Activated T-helper 2 cell treated with anti-CD3 and anti-CD28 coated beads, Interferon-gamma antibody, Interleukin-2, Interleukin-4, amounts not matched to agents 10 μg/mL and 5 μg/mL and 100 μg/mL, durations not matched to agents 14 hours and 24 hours and 36 hours (primary cell): ENCODE measurements at regions not wholly inside any gene's neighbourhood (a gene's known extent, or its start where the extent isn't known, plus 50 kb on each side); places are given as distances from the start of the nearest gene placed in this dataset.

Experiments
- DNase-seq: peaks from one replicate; pipeline ENCODE4 v3.0.0; 2021; ENCODE audit warnings: low spot score
- H3K27ac Mint-ChIP-seq: one replicate; pipeline ENCODE4 v1.8.0; 2021; ENCODE audit warnings: mixed read lengths
- H3K27me3 Mint-ChIP-seq: one replicate; pipeline ENCODE4 v1.8.0; 2021; ENCODE audit warnings: low read depth, mixed read lengths
- H3K36me3 Mint-ChIP-seq: one replicate; pipeline ENCODE4 v1.8.0; 2021; ENCODE audit warnings: low read depth, mixed read lengths
- H3K4me1 Mint-ChIP-seq: one replicate; pipeline ENCODE4 v1.8.0; 2021; ENCODE audit warnings: low read depth, mixed read lengths
- H3K4me3 Mint-ChIP-seq: one replicate; pipeline ENCODE4 v1.8.0; 2021; ENCODE audit warnings: low read depth, mild to moderate bottlenecking, moderate library complexity, mixed read lengths
- H3K9me3 Mint-ChIP-seq: one replicate; pipeline ENCODE4 v1.8.0; 2021; ENCODE audit warnings: mixed read lengths
- intact Hi-C: fragments of 100-400 bp; cut with micrococcal nuclease; formaldehyde crosslinking; loops from one replicate; pipeline ENCODE4 v1.15.1; 2023

GRCh38 chr11:8330404-8330803 lies 66.7 kb upstream of the LMO1 start:
- no peaks in the 10 kb centered on the region for H3K4me1 Mint-ChIP-seq
- no peak overlapping the region for H3K27ac Mint-ChIP-seq
- no peaks in the 10 kb centered on the region for H3K36me3 Mint-ChIP-seq
- DNase-seq = no peak
- H3K9me3 Mint-ChIP-seq = no peaks in the 10 kb centered on the region
- H3K27me3 Mint-ChIP-seq = no peaks in the 10 kb centered on the region
- intact Hi-C loops = no loop called here
- no peak overlapping the region for H3K4me3 Mint-ChIP-seq

GRCh38 chr11:8329847-8330361 lies 66.2 kb upstream of the LMO1 start:
- no peaks in the 10 kb centered on the region for H3K27me3 Mint-ChIP-seq
- intact Hi-C loops = no loop called here
- no peaks in the 10 kb centered on the region for H3K36me3 Mint-ChIP-seq
- no peak overlapping the region for H3K4me3 Mint-ChIP-seq
- no peak for DNase-seq
- no peaks in the 10 kb centered on the region for H3K9me3 Mint-ChIP-seq
- no peak overlapping the region for H3K27ac Mint-ChIP-seq
- H3K4me1 Mint-ChIP-seq = no peaks in the 10 kb centered on the region

GRCh38 chr11:8329336-8329735 lies 65.7 kb upstream of the LMO1 start:
- H3K4me3 Mint-ChIP-seq = no peak overlapping the region
- no peaks in the 10 kb centered on the region for H3K27me3 Mint-ChIP-seq
- no peaks in the 10 kb centered on the region for H3K9me3 Mint-ChIP-seq
- intact Hi-C loops = no loop called here
- no peak overlapping the region for H3K27ac Mint-ChIP-seq
- H3K4me1 Mint-ChIP-seq = no peaks in the 10 kb centered on the region
- DNase-seq = no peak
- H3K36me3 Mint-ChIP-seq = no peaks in the 10 kb centered on the region

- intact Hi-C loops = no loop called here
- peak; percentile 39 for DNase-seq
- no peaks in the 10 kb centered on the region for H3K4me1 Mint-ChIP-seq
- H3K9me3 Mint-ChIP-seq = no peaks in the 10 kb centered on the region
- no peaks in the 10 kb centered on the region for H3K36me3 Mint-ChIP-seq
- no peaks in the 10 kb centered on the region for H3K27me3 Mint-ChIP-seq
- H3K4me3 Mint-ChIP-seq = no peak overlapping the region
- H3K27ac Mint-ChIP-seq = no peak overlapping the region
These were observed 65.2 kb upstream of the LMO1 start for GRCh38 chr11:8328848-8329330.

- intact Hi-C loops = no loop called here
- H3K4me3 Mint-ChIP-seq = no peak overlapping the region
- H3K27me3 Mint-ChIP-seq = no peaks in the 10 kb centered on the region
- H3K9me3 Mint-ChIP-seq = no peaks in the 10 kb centered on the region
- H3K36me3 Mint-ChIP-seq = no peaks in the 10 kb centered on the region
- no peak for DNase-seq
- no peaks in the 10 kb centered on the region for H3K4me1 Mint-ChIP-seq
- no peak overlapping the region for H3K27ac Mint-ChIP-seq
These were observed 64.6 kb upstream of the LMO1 start for GRCh38 chr11:8328231-8328794.

- Mint-ChIP-seq H3K36me3 (no peaks in the 10 kb centered on the region), H3K27me3 (no peaks in the 10 kb centered on the region), H3K4me1 (no peaks in the 10 kb centered on the region), H3K27ac (no peak overlapping the region), H3K4me3 (no peak overlapping the region), H3K9me3 (no peaks in the 10 kb centered on the region)
- no peak for DNase-seq
- intact Hi-C loops = no loop called here
These were observed 64.1 kb upstream of the LMO1 start for GRCh38 chr11:8327761-8328192.

GRCh38 chr11:8326337-8326736 lies 62.7 kb upstream of the LMO1 start:
- no peaks in the 10 kb centered on the region for H3K4me1 Mint-ChIP-seq
- H3K9me3 Mint-ChIP-seq = no peaks in the 10 kb centered on the region
- no peak overlapping the region for H3K27ac Mint-ChIP-seq
- no peaks in the 10 kb centered on the region for H3K36me3 Mint-ChIP-seq
- H3K4me3 Mint-ChIP-seq = no peak overlapping the region
- no peaks in the 10 kb centered on the region for H3K27me3 Mint-ChIP-seq
- intact Hi-C loops = no loop called here
- DNase-seq = no peak

- Mint-ChIP-seq H3K9me3 (no peaks in the 10 kb centered on the region), H3K27me3 (no peaks in the 10 kb centered on the region), H3K36me3 (no peaks in the 10 kb centered on the region), H3K4me1 (no peaks in the 10 kb centered on the region), H3K27ac (no peak overlapping the region), H3K4me3 (no peak overlapping the region)
- intact Hi-C loops = no loop called here
- no peak for DNase-seq
These were observed 62.1 kb upstream of the LMO1 start for GRCh38 chr11:8325591-8326304.

GRCh38 chr11:8323161-8323935 lies 59.7 kb upstream of the LMO1 start:
- intact Hi-C loops = no loop called here
- H3K4me3 Mint-ChIP-seq = no peak overlapping the region
- H3K4me1 Mint-ChIP-seq = no peaks in the 10 kb centered on the region
- DNase-seq = no peak
- no peak overlapping the region for H3K27ac Mint-ChIP-seq
- no peaks in the 10 kb centered on the region for H3K27me3 Mint-ChIP-seq
- H3K36me3 Mint-ChIP-seq = no peaks in the 10 kb centered on the region
- no peaks in the 10 kb centered on the region for H3K9me3 Mint-ChIP-seq

- Mint-ChIP-seq H3K27ac (no peak overlapping the region), H3K4me1 (no peaks in the 10 kb centered on the region), H3K36me3 (no peaks in the 10 kb centered on the region), H3K27me3 (no peaks in the 10 kb centered on the region), H3K4me3 (no peak overlapping the region), H3K9me3 (no peaks in the 10 kb centered on the region)
- DNase-seq = no peak
- intact Hi-C loops = no loop called here
These were observed 58.2 kb upstream of the LMO1 start for GRCh38 chr11:8321876-8322275.

- H3K4me3 Mint-ChIP-seq = no peak overlapping the region
- no peaks in the 10 kb centered on the region for H3K36me3 Mint-ChIP-seq
- no peaks in the 10 kb centered on the region for H3K4me1 Mint-ChIP-seq
- DNase-seq = no peak
- H3K9me3 Mint-ChIP-seq = no peaks in the 10 kb centered on the region
- H3K27ac Mint-ChIP-seq = no peak overlapping the region
- intact Hi-C loops = no loop called here
- H3K27me3 Mint-ChIP-seq = no peaks in the 10 kb centered on the region
These were observed 56.4 kb upstream of the LMO1 start for GRCh38 chr11:8320076-8320475.

- Mint-ChIP-seq H3K4me3 (no peak overlapping the region), H3K9me3 (no peaks in the 10 kb centered on the region), H3K27me3 (no peaks in the 10 kb centered on the region), H3K4me1 (no peaks in the 10 kb centered on the region), H3K27ac (no peak overlapping the region), H3K36me3 (no peaks in the 10 kb centered on the region)
- DNase-seq = no peak
- intact Hi-C loops = no loop called here
These were observed 54.9 kb upstream of the LMO1 start for GRCh38 chr11:8318536-8318935.

GRCh38 chr11:8317159-8317558 lies 53.5 kb upstream of the LMO1 start:
- no peak for DNase-seq
- Mint-ChIP-seq H3K4me3 (no peak overlapping the region), H3K27ac (no peak overlapping the region), H3K36me3 (no peaks in the 10 kb centered on the region), H3K27me3 (no peaks in the 10 kb centered on the region), H3K9me3 (no peaks in the 10 kb centered on the region), H3K4me1 (no peaks in the 10 kb centered on the region)
- intact Hi-C loops = no loop called here
